IPS-NIHi11 (cell line): ENCODE measurements at regions not wholly inside any gene's neighbourhood (a gene's known extent, or its start where the extent isn't known, plus 50 kb on each side); places are given as distances from the start of the nearest gene placed in this dataset.
A peak's percentile ranks its signal among the peaks of the same experiment; 100 is the strongest.

ENCODE experiments used
- DNase-seq: peaks from one replicate; pipeline ENCODE4 v3.0.0; 2012; ENCODE audit warnings: mixed read lengths, low spot score

- DNase-seq = no peak
These were observed 67.9 kb upstream of the TARS1 start for GRCh38 chr5:33372721-33373472.

- no peak for DNase-seq
These were observed 64.9 kb upstream of the TARS1 start for GRCh38 chr5:33375900-33376299.

GRCh38 chr5:33379757-33380156 lies 61.0 kb upstream of the TARS1 start:
- peak; percentile 76 for DNase-seq

- DNase-seq = no peak
These were observed 59.5 kb upstream of the TARS1 start for GRCh38 chr5:33381243-33381642.
